ENCODE measurements at regions not wholly inside any gene's neighbourhood (a gene's known extent, or its start where the extent isn't known, plus 50 kb on each side); places are given as distances from the start of the nearest gene placed in this dataset.

GRCh38 chr3:46086083-46086437, 58.8 kb upstream of the XCR1 start:
- Histone ChIP-seq H2BK5ac (ENCODE audit: insufficient read length, low read length) (no peak overlapping the region), H3K9me3 (ENCODE audit: control insufficient read depth, low read depth, low read length) (no peaks in the 10 kb centered on the region), H3K18ac (ENCODE audit: insufficient read length, low read depth, low read length) (no peak overlapping the region), H4K5ac (ENCODE audit: insufficient read length, low read depth, low read length) (no peak overlapping the region), H3K4me1 (ENCODE audit: insufficient read depth, low read length) (no peaks in the 10 kb centered on the region; the same call in 1 of the 2 replicates), H3K56ac (ENCODE audit: insufficient read length, low read depth, low read length) (no peak overlapping the region), H2AFZ (ENCODE audit: low read length) (no peak overlapping the region), H2BK20ac (ENCODE audit: low read depth, low read length, poor library complexity, severe bottlenecking) (no peak overlapping the region), H3K79me1 (ENCODE audit: insufficient read depth, low read depth, low read length, poor library complexity, severe bottlenecking) (no peaks in the 10 kb centered on the region), H3K9ac (ENCODE audit: extremely low read depth, insufficient read length, low read length) (no peak overlapping the region), H2BK15ac (ENCODE audit: low read depth, low read length) (no peak overlapping the region), H3K27me3 (ENCODE audit: insufficient read depth, low read length) (no peaks in the 10 kb centered on the region), H2BK12ac (ENCODE audit: insufficient read length, low read depth, low read length) (no peak overlapping the region), H4K91ac (ENCODE audit: insufficient read length, low read depth, low read length) (no peak overlapping the region), H2AK5ac (ENCODE audit: insufficient read length, low read length) (no peak overlapping the region), H3K23me2 (ENCODE audit: insufficient read length, low read depth, low read length, poor library complexity, severe bottlenecking) (no peaks in the 10 kb centered on the region), H3K4me2 (ENCODE audit: insufficient read depth, insufficient read length, low read length) (no peak overlapping the region), H3T11ph (ENCODE audit: low read length) (no peak overlapping the region), H3K23ac (ENCODE audit: insufficient read length, low read depth, low read length) (no peak overlapping the region), H3K14ac (ENCODE audit: insufficient read depth, low read length) (no peak overlapping the region), H3K79me2 (ENCODE audit: insufficient read depth, low read length) (no peaks in the 10 kb centered on the region), H2BK120ac (ENCODE audit: low read depth, low read length, poor library complexity, severe bottlenecking) (no peak overlapping the region), H4K20me1 (ENCODE audit: control insufficient read depth, insufficient read depth, insufficient read length) (no peaks in the 10 kb centered on the region), H3K27ac (ENCODE audit: insufficient read length, low read depth, low read length) (no peak overlapping the region), H4K8ac (replicated peaks; ENCODE audit: insufficient read length, low read depth, low read length) (no peak overlapping the region), H3K4ac (ENCODE audit: low read depth, low read length) (no peak overlapping the region)
- no CpG with 5 or more reads among the region's 4 CpGs for WGBS (ENCODE audit: extremely low coverage, insufficient read length, low lambda C conversion rate)
- no peaks in the 10 kb centered on the region for H3K9me3 Mint-ChIP-seq
- H3K4me3 Mint-ChIP-seq = no peak overlapping the region
- H3K27me3 Mint-ChIP-seq (ENCODE audit: low read depth) = no peaks in the 10 kb centered on the region; the same call in 1 of the 2 replicates
- H3K27ac Mint-ChIP-seq = no peak overlapping the region; a peak in 1 of 7 replicates
- DNase-seq = no peak
- TF ChIP-seq, protein P1, sequence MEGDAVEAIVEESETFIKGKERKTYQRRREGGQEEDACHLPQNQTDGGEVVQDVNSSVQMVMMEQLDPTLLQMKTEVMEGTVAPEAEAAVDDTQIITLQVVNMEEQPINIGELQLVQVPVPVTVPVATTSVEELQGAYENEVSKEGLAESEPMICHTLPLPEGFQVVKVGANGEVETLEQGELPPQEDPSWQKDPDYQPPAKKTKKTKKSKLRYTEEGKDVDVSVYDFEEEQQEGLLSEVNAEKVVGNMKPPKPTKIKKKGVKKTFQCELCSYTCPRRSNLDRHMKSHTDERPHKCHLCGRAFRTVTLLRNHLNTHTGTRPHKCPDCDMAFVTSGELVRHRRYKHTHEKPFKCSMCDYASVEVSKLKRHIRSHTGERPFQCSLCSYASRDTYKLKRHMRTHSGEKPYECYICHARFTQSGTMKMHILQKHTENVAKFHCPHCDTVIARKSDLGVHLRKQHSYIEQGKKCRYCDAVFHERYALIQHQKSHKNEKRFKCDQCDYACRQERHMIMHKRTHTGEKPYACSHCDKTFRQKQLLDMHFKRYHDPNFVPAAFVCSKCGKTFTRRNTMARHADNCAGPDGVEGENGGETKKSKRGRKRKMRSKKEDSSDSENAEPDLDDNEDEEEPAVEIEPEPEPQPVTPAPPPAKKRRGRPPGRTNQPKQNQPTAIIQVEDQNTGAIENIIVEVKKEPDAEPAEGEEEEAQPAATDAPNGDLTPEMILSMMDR (conservative IDR thresholded peaks at IDR 0.05) = no peak
- H3K36me3 Mint-ChIP-seq (ENCODE audit: insufficient read depth in 1 of 3, low read depth in 3 of 3) = no peaks in the 10 kb centered on the region
- peaks cover 6% of the 10 kb centered on the region in 2 experiments for H3K4me1 Mint-ChIP-seq

Data from H9 (cell line).